ENCODE measurements at regions not wholly inside any gene's neighbourhood (a gene's known extent, or its start where the extent isn't known, plus 50 kb on each side); places are given as distances from the start of the nearest gene placed in this dataset.

DNA sequence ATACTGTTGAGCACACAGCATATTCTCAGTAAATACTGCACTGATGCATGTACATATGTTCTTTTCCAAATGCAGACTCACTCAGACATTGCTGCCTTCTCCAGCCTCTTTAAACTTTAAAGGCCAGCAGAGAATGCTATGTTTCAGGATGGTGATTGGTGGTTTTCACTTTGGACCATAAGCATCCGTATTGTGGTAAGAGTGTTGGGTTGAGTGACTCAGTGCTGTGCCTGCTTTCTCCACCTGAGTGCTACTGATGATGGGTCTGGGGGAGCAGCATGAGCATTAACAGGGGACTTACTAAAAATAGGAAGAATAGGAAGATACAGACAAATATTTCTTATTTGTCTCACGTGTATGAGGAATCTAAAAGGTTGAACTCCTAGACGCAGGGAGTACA lies 56.3 kb upstream of the ZNF92 start:
- TF ChIP-seq CTCF (IDR thresholded peaks at IDR 0.05) (no peak), POLR2A (IDR thresholded peaks at IDR 0.05) (no peak), EP300 (IDR thresholded peaks at IDR 0.05) (no peak)

Measured in ovary (tissue), 3 donors.